NB4 (cell line): ENCODE measurements at regions not wholly inside any gene's neighbourhood (a gene's known extent, or its start where the extent isn't known, plus 50 kb on each side); places are given as distances from the start of the nearest gene placed in this dataset.

Experiments
- CTCF ChIP-seq: IDR thresholded peaks from one replicate; pipeline ENCODE4 v1.5.1; 2012; ENCODE audit warnings: low read depth, low read length
- MYC ChIP-seq: IDR thresholded peaks from 2 replicates; pipeline ENCODE4 v1.6.1; 2011; ENCODE audit warnings: low read depth, low read length
- POLR2A ChIP-seq: IDR thresholded peaks from 2 replicates; pipeline ENCODE4 v1.6.1; 2011; ENCODE audit warnings: mild to moderate bottlenecking; ENCODE audit not compliant: insufficient read length; ENCODE audit errors: extremely low read depth

- TF ChIP-seq CTCF (no peak), POLR2A (no peak), MYC (no peak)
These were observed 256.4 kb downstream of the NR2F2 start for GRCh38 chr15:96586901-96587300.
